H1 (cell line): ENCODE measurements at regions not wholly inside any gene's neighbourhood (a gene's known extent, or its start where the extent isn't known, plus 50 kb on each side); places are given as distances from the start of the nearest gene placed in this dataset.

Experiments used
- CBX5 ChIP-seq: fragments of 300-800, 300-1000 bp; sonication (generic); IDR thresholded peaks from 2 replicates; pipeline ENCODE4 v1.7.1; 2016; ENCODE audit warnings: antibody characterized with exemption, low read length, low read depth
- EZH2 ChIP-seq: fragments of 200-600 bp; sonication (generic); IDR thresholded peaks from 2 replicates; pipeline ENCODE4 v1.7.1; 2012; ENCODE audit warnings: low read depth, mild to moderate bottlenecking, moderate library complexity, low read length, inconsistent platforms; ENCODE audit not compliant: severe bottlenecking
- RAD21 ChIP-seq, 2 experiments: IDR thresholded peaks in 1 of 2; conservative IDR thresholded peaks in 1 of 2; 2 replicates each; pipeline ENCODE4 v1.6.1; 2011; ENCODE audit warnings: low read depth in 2 of 2, low read length in 2 of 2, improper control_type of control experiment in 1 of 2, inconsistent platforms in 1 of 2, mild to moderate bottlenecking in 1 of 2, moderate library complexity in 1 of 2
- SIRT6 ChIP-seq: IDR thresholded peaks from one replicate; pipeline ENCODE4 v1.7.1; 2012; ENCODE audit warnings: low read length, inconsistent platforms

- TF ChIP-seq RAD21 (IDR thresholded peaks at IDR 0.05 in 1 of 2, conservative IDR thresholded peaks at IDR 0.05 in 1 of 2; ENCODE audit: low read depth in 2 of 2, low read length in 2 of 2) = no peak
- TF ChIP-seq EZH2 = no peak
- TF ChIP-seq CBX5 = no peak
- no peak for TF ChIP-seq SIRT6
Measured at GRCh38 chr3:70127192-70127591, 127.7 kb downstream of the SAMMSON start (continued).
